GM10248 (cell line): ENCODE measurements at regions not wholly inside any gene's neighbourhood (a gene's known extent, or its start where the extent isn't known, plus 50 kb on each side); places are given as distances from the start of the nearest gene placed in this dataset.

Experiments
- CTCF ChIA-PET: fragments of 300-600 bp; sonication (Branson Sonifier 250); formaldehyde crosslinking; extraction: SDS; loops from one replicate; lab custom pipeline; 2021; ENCODE audit warnings: antibody characterized with exemption; lab: Yijun Ruan, JAX
- POLR2A ChIA-PET: fragments of 350-650 bp; sonication (Branson Sonifier 250); formaldehyde crosslinking; extraction: SDS; loops from one replicate; lab custom pipeline; 2020; ENCODE audit warnings: antibody characterized with exemption; lab: Yijun Ruan, JAX
- DNase-seq: peaks from one replicate; pipeline ENCODE4 v3.0.0; 2012; ENCODE audit errors: extremely low spot score
- TF ChIP-seq, protein P1 (sequence below): IDR thresholded peaks from 2 replicates; pipeline ENCODE4 v1.5.1; 2012; ENCODE audit warnings: mild to moderate bottlenecking, low read depth; ENCODE audit errors: extremely low read depth, missing control alignments, control extremely low read depth

DNA sequence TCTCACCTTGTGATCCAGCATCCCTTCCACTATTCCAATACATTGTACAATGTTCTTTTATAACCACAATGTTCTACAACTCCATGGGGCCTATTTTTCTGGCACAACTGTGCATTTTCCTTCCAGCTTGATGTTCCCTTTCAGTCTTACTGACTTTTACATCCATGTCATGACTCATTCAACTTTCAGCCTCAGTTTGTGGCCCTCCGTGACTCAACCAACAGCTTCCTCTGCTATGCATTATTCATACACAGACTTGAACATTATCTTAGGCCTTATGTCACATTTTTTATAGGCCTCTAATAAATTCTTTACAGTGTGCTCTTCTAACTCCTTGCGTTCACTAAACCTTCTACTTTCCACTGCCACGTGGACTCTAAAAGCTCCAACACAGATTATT lies 119.4 kb upstream of the PRMT6 start:
- POLR2A ChIA-PET, result no interaction called here
- TF ChIP-seq, protein P1, sequence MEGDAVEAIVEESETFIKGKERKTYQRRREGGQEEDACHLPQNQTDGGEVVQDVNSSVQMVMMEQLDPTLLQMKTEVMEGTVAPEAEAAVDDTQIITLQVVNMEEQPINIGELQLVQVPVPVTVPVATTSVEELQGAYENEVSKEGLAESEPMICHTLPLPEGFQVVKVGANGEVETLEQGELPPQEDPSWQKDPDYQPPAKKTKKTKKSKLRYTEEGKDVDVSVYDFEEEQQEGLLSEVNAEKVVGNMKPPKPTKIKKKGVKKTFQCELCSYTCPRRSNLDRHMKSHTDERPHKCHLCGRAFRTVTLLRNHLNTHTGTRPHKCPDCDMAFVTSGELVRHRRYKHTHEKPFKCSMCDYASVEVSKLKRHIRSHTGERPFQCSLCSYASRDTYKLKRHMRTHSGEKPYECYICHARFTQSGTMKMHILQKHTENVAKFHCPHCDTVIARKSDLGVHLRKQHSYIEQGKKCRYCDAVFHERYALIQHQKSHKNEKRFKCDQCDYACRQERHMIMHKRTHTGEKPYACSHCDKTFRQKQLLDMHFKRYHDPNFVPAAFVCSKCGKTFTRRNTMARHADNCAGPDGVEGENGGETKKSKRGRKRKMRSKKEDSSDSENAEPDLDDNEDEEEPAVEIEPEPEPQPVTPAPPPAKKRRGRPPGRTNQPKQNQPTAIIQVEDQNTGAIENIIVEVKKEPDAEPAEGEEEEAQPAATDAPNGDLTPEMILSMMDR, result no peak
- CTCF ChIA-PET, result interaction anchor here (0.7 to 2.1 kb wide), 2 partner anchors 9 to 11 kb away, joined by 3 to 7 read pairs; no protein-coding TSS in a partner anchor
- no peak for DNase-seq

DNA sequence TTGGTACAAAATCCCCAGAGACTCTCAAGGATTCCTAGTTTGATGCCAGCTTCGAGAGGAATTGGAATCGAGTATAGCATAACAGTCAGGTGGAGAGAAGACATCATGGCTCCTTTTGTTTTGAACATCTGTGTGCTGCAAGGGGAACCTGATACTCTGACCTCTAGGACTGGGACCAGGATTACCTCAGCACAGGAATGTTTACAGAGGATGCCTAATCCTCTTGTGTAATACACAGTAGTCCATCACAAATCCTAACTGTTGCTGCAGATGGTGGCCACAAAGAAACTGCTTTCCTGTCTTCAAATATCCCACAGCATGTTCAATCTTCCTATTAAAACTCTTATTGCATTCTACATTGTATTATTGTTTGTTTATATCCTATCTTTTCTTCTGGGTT lies 111.8 kb upstream of the PRMT6 start:
- TF ChIP-seq, protein P1, result no peak
- DNase-seq, result no peak
- POLR2A ChIA-PET, result no interaction called here
- CTCF ChIA-PET, result interaction anchor here (1.4 to 2.3 kb wide), 2 partner anchors 14 to 17 kb away, joined by 3 to 12 read pairs; no protein-coding TSS in a partner anchor

DNA sequence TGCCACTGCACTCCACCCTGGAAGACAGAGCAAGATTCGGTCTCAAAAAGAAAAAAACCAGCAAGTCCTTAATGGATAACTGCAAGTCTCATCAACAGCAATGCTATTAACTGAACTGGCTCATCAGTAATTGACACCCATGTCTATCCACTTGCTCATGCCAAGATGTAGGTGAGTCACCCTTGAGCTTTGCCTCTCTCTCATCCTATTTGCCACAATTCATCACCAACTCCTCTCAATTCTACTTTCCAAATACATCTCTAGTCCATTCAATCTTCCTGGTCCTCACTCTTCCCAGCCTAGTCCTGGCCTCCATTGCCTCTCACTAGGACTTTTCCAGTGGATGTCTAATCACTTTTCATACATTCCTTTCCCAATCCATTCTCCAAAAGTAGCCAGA lies 103.7 kb upstream of the PRMT6 start:
- CTCF ChIA-PET, result interaction anchor here (1.2 kb wide), 1 partner anchor 13 kb away, joined by 3 read pairs; no protein-coding TSS in a partner anchor
- TF ChIP-seq, protein P1, result no peak
- POLR2A ChIA-PET, result no interaction called here
- no peak for DNase-seq

DNA sequence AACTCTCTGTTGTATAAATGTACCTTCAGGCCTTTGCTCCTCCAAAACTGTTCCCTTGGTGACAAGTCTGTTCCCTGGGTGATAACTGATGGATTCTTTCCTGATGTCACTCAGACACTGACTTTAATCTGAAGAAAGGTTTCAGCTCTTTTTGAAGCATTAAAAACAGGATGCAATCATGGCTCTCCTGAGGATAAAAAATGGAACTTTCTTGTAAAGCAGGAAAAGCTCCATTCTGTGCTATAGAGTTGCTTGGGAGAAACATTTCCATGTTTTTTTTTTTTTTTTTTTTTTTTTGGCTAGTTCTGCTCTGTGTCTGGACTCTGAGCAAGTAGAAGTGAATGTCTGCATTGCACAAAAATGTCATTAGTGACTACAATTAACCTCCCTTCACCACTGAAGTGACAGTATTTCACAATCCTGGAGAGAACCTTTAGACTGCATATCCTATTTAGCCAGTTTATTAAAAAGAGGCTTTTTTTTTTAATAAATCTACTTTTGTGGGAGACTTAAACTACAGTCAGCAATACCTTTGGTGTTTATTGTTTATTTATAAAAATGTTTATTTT lies 101.7 kb upstream of the PRMT6 start:
- POLR2A ChIA-PET, result no interaction called here
- TF ChIP-seq, protein P1, result no peak
- DNase-seq, result no peak
- CTCF ChIA-PET, result interaction anchor here (1.1 to 1.8 kb wide), 2 partner anchors 8 to 11 kb away, joined by 3 to 6 read pairs; no protein-coding TSS in a partner anchor

DNA sequence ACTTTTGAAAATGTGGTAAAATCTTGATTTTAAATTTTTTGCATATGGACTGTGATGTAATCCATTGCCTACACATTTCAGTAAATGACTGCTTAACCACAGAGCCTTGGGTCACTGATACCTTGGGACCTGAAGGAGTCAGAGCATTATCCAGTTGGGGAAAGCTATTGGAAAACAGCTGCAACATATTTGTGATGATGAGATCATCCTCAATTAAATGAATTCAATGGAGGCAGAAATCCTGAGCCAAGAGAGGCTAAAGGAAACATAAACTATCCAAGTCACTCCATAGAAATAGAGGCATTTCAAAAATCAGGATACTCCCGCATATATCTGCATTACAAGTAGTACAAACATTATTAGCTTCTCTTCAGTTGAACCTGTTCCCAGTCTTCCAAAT lies 99.8 kb upstream of the PRMT6 start:
- ChIA-PET POLR2A (no interaction called here), CTCF (interaction anchor here (1.5 kb wide), 1 partner anchor 573 kb away, joined by 3 read pairs; no protein-coding TSS in a partner anchor)
- TF ChIP-seq, protein P1, result no peak
- no peak for DNase-seq

DNA sequence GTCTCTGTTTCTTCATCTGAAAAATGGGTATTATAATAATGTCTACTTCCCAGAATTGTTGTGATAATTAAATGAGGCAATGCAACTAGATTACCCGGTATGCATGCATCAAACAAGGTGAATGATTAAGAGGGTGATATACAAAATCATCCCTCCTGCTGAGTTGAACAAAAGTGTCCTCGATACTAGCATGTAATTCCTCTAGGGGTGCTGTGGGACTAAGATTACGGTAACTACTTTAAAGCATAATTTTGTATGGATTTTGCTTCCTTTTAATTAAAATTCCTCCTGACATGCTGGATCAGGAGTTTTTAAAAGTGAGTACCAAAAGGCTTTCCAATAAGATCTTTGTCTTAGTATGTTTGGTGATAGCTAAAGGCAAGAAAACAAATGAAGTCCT lies 98.7 kb upstream of the PRMT6 start:
- ChIA-PET POLR2A (no interaction called here), CTCF (interaction anchor here (1.5 to 2.6 kb wide), 3 partner anchors 10 to 572 kb away, joined by 3 to 12 read pairs (median 5); no protein-coding TSS in a partner anchor)
- TF ChIP-seq, protein P1, result peak; percentile 5
- DNase-seq, result no peak
